B cell (primary cell): ENCODE measurements at regions not wholly inside any gene's neighbourhood (a gene's known extent, or its start where the extent isn't known, plus 50 kb on each side); places are given as distances from the start of the nearest gene placed in this dataset.

Source experiments
- EZH2 ChIP-seq: IDR thresholded peaks from 2 replicates; pipeline ENCODE4 v1.6.1; 2012; ENCODE audit warnings: borderline replicate concordance, low read depth, mild to moderate bottlenecking, moderate library complexity, low read length; ENCODE audit not compliant: insufficient read depth, poor library complexity, severe bottlenecking
- TF ChIP-seq, protein P1 (sequence below): fragments of 200-600 bp; IDR thresholded peaks from one replicate; pipeline ENCODE4 v1.8.0; 2022; ENCODE audit warnings: antibody characterized with exemption, mild to moderate bottlenecking

GRCh38 chr5:56305001-56305950 lies 72.1 kb upstream of the ANKRD55 start:
- TF ChIP-seq, protein P1, sequence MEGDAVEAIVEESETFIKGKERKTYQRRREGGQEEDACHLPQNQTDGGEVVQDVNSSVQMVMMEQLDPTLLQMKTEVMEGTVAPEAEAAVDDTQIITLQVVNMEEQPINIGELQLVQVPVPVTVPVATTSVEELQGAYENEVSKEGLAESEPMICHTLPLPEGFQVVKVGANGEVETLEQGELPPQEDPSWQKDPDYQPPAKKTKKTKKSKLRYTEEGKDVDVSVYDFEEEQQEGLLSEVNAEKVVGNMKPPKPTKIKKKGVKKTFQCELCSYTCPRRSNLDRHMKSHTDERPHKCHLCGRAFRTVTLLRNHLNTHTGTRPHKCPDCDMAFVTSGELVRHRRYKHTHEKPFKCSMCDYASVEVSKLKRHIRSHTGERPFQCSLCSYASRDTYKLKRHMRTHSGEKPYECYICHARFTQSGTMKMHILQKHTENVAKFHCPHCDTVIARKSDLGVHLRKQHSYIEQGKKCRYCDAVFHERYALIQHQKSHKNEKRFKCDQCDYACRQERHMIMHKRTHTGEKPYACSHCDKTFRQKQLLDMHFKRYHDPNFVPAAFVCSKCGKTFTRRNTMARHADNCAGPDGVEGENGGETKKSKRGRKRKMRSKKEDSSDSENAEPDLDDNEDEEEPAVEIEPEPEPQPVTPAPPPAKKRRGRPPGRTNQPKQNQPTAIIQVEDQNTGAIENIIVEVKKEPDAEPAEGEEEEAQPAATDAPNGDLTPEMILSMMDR, result no peak
- no peak for TF ChIP-seq EZH2
